Hepatocyte (in vitro differentiated cells): ENCODE measurements at regions not wholly inside any gene's neighbourhood (a gene's known extent, or its start where the extent isn't known, plus 50 kb on each side); places are given as distances from the start of the nearest gene placed in this dataset.

Source experiments
- DNase-seq: peaks from one replicate; pipeline ENCODE4 v3.0.0-alpha.2; 2016; ENCODE audit warnings: low spot score
- H2AFZ ChIP-seq: fragments of 200-600 bp; sonication (generic); 2 replicates; pipeline ENCODE4 v1.6.0; 2016; ENCODE audit warnings: antibody characterized with exemption, mild to moderate bottlenecking
- H3K27ac ChIP-seq: fragments of 200-600 bp; sonication (generic); 2 replicates; pipeline ENCODE4 v1.5.1; 2016; ENCODE audit warnings: mild to moderate bottlenecking
- H3K27me3 ChIP-seq: fragments of 200-600 bp; sonication (generic); 2 replicates; pipeline ENCODE4 v1.6.1; 2016
- H3K36me3 ChIP-seq: fragments of 200-600 bp; sonication (generic); replicated peaks from 2 replicates; pipeline ENCODE4 v1.5.1; 2016; ENCODE audit warnings: low read depth; ENCODE audit not compliant: insufficient read depth
- H3K4me1 ChIP-seq: fragments of 200-600 bp; sonication (generic); 2 replicates; pipeline ENCODE4 v1.5.1; 2016; ENCODE audit warnings: mild to moderate bottlenecking, moderate library complexity; ENCODE audit not compliant: insufficient read depth
- H3K4me2 ChIP-seq: fragments of 200-600 bp; sonication (generic); 2 replicates; pipeline ENCODE4 v1.6.0; 2016
- H3K4me3 ChIP-seq: fragments of 200-600 bp; sonication (generic); 2 replicates; pipeline ENCODE4 v1.5.1; 2016; ENCODE audit warnings: mild to moderate bottlenecking
- H3K79me2 ChIP-seq: fragments of 200-600 bp; sonication (generic); 2 replicates; pipeline ENCODE4 v1.6.0; 2017; ENCODE audit warnings: mild to moderate bottlenecking
- H3K9me2 ChIP-seq: fragments of 200-600 bp; sonication (generic); replicated peaks from 2 replicates; pipeline ENCODE4 v1.6.0; 2017; ENCODE audit warnings: mild to moderate bottlenecking; ENCODE audit not compliant: insufficient read depth
- H3K9me3 ChIP-seq: fragments of 200-600 bp; sonication (generic); 2 replicates; pipeline ENCODE4 v1.5.1; 2016; ENCODE audit warnings: low read depth, mild to moderate bottlenecking
- H4K20me1 ChIP-seq: fragments of 200-600 bp; sonication (generic); 2 replicates; pipeline ENCODE4 v1.6.0; 2016; ENCODE audit warnings: mild to moderate bottlenecking; ENCODE audit not compliant: insufficient read depth, poor library complexity, severe bottlenecking
- CTCF ChIP-seq: fragments of 200-600 bp; sonication (generic); IDR thresholded peaks from 2 replicates; pipeline ENCODE4 v1.5.1; 2016; ENCODE audit warnings: antibody characterized with exemption, mild to moderate bottlenecking; ENCODE audit not compliant: poor library complexity
- EZH2 ChIP-seq: fragments of 200-600 bp; sonication (generic); IDR thresholded peaks from 2 replicates; pipeline ENCODE4 v1.6.1; 2016; ENCODE audit warnings: antibody characterized with exemption, mild to moderate bottlenecking, borderline replicate concordance
- EZH2phosphoT487 ChIP-seq: fragments of 200-600 bp; sonication (generic); IDR thresholded peaks from one replicate; pipeline ENCODE4 v1.6.1; 2018; ENCODE audit warnings: antibody characterized with exemption, mild to moderate bottlenecking, low read depth, moderate library complexity; ENCODE audit not compliant: unreplicated experiment, severe bottlenecking
- WGBS: methylation state at CpG from one replicate; pipeline ENCODE4 v1.1.6; 2016; ENCODE audit warnings: low lambda C conversion rate; ENCODE audit errors: missing lambda C conversion rate; 5-methylcytosine and 5-hydroxymethylcytosine counted together

- DNase-seq: no peak
- TF ChIP-seq CTCF (no peak), EZH2phosphoT487 (no peak), EZH2 (no peak)
- Histone ChIP-seq H3K9me2 (no peaks in the 10 kb centered on the region), H4K20me1 (no peaks in the 10 kb centered on the region), H2AFZ (no peak overlapping the region), H3K79me2 (no peaks in the 10 kb centered on the region), H3K27ac (no peak overlapping the region), H3K27me3 (no peaks in the 10 kb centered on the region), H3K4me2 (no peak overlapping the region), H3K9me3 (no peaks in the 10 kb centered on the region), H3K4me3 (no peak overlapping the region), H3K4me1 (no peaks in the 10 kb centered on the region), H3K36me3 (no peaks in the 10 kb centered on the region)
- WGBS: 77% methylated on average over 4 of the region's 4 CpGs
Measured at GRCh38 chr2:12278217-12278750, 438.5 kb upstream of the TRIB2 start.

- no peaks in the 10 kb centered on the region for H3K9me2 ChIP-seq
- H4K20me1 ChIP-seq: no peaks in the 10 kb centered on the region
- no peak overlapping the region for H3K4me2 ChIP-seq
- no peaks in the 10 kb centered on the region for H3K36me3 ChIP-seq
- no peak overlapping the region for H2AFZ ChIP-seq
- no peak for DNase-seq
- no peak for TF ChIP-seq EZH2
- TF ChIP-seq CTCF: no peak
- no peaks in the 10 kb centered on the region for H3K27me3 ChIP-seq
- no peak overlapping the region for H3K4me3 ChIP-seq
- H3K9me3 ChIP-seq: no peaks in the 10 kb centered on the region
- 96% methylated on average over 3 of the region's 3 CpGs for WGBS
- H3K79me2 ChIP-seq: no peaks in the 10 kb centered on the region
- H3K4me1 ChIP-seq: no peaks in the 10 kb centered on the region
- H3K27ac ChIP-seq: no peak overlapping the region
Measured at GRCh38 chr2:12282780-12283695, 433.7 kb upstream of the TRIB2 start.

GRCh38 chr2:12284037-12284436 is 432.7 kb upstream of the TRIB2 start:
- TF ChIP-seq EZH2: no peak
- H3K27me3 ChIP-seq: no peaks in the 10 kb centered on the region
- no peaks in the 10 kb centered on the region for H3K4me1 ChIP-seq
- no peak overlapping the region for H3K27ac ChIP-seq
- H3K4me3 ChIP-seq: no peak overlapping the region
- no peaks in the 10 kb centered on the region for H3K9me2 ChIP-seq
- 97% methylated on average over 5 of the region's 5 CpGs for WGBS
- no peaks in the 10 kb centered on the region for H3K36me3 ChIP-seq
- H4K20me1 ChIP-seq: no peaks in the 10 kb centered on the region
- H2AFZ ChIP-seq: no peak overlapping the region
- no peak for DNase-seq
- H3K79me2 ChIP-seq: no peaks in the 10 kb centered on the region
- no peaks in the 10 kb centered on the region for H3K9me3 ChIP-seq
- no peak overlapping the region for H3K4me2 ChIP-seq

GRCh38 chr2:12284487-12284886 is 432.2 kb upstream of the TRIB2 start:
- no peak overlapping the region for H3K4me2 ChIP-seq
- TF ChIP-seq EZH2phosphoT487 (no peak), CTCF (no peak), EZH2 (no peak)
- no peaks in the 10 kb centered on the region for H3K4me1 ChIP-seq
- WGBS: 100% methylated on average over 2 of the region's 2 CpGs
- no peak for DNase-seq
- no peaks in the 10 kb centered on the region for H3K27me3 ChIP-seq
- H3K27ac ChIP-seq: no peak overlapping the region
- H3K79me2 ChIP-seq: no peaks in the 10 kb centered on the region
- no peak overlapping the region for H2AFZ ChIP-seq
- no peaks in the 10 kb centered on the region for H3K9me2 ChIP-seq
- H3K9me3 ChIP-seq: no peaks in the 10 kb centered on the region
- H3K36me3 ChIP-seq: no peaks in the 10 kb centered on the region
- no peaks in the 10 kb centered on the region for H4K20me1 ChIP-seq
- no peak overlapping the region for H3K4me3 ChIP-seq
